ENCODE measurements at regions not wholly inside any gene's neighbourhood (a gene's known extent, or its start where the extent isn't known, plus 50 kb on each side); places are given as distances from the start of the nearest gene placed in this dataset.

DNA sequence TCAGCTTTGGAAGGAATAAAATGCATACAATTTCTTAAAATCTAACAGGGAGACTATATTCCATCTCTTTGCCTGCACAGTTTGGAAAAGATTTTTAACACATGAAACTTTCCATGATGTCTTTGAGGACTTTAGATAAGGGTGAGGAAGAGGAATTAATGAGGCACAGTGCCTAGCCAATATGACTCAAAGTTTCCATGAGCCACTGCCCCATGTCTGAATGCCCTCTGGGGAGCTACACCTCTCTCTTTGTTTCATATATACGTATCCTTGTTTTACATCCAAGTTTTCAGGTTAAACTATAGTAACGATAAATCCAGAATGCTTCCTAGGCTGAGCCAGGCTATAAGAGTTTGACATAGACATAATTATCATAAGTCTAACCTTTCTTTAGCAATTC lies 349.3 kb upstream of the TLE4 start:
- H3K36me3 ChIP-seq (ENCODE audit: control insufficient read depth, insufficient read depth, low read length): no peaks in the 10 kb centered on the region
- no peaks in the 10 kb centered on the region for H3K4me1 ChIP-seq (ENCODE audit: control insufficient read depth, insufficient read depth, low read length)

DNA sequence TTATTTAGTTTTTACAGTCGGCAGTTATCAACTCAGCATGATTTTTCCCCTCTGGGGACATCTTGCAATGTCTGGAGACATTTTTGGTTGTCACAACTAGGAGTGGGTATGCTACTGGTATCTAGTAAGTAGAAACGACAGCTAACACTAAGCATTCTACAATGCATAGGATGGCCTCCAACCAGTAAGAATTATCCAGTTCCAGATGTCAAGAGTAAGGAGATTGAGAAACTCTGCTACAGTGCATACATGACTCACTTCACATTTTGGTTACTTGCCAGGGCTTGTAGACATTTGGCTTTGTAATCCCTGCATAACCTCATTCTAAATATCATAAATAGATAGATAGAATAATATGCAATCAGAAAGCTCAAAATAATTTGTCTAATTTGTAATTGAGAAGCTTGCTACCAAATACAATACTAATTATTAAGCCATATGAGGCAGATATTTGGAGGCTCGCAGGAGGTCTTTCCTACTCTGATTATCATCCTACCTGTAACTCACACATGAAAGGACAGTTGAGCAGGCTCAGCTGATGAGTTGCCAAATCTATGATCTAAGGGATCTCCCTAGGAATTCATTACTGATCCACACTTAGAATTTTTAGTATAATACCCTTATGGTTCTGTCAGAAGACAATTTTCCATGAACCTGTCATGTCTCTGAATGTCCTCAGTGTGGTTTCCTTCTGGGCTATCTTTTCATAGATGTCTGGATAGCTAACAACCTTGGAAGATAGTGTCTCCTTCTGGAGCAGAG lies 346.9 kb upstream of the TLE4 start:
- H3K27ac ChIP-seq (ENCODE audit: low read depth, low read length): no peak overlapping the region
- H3K4me3 ChIP-seq (ENCODE audit: low read depth, low read length): no peak overlapping the region
- H3K4me1 ChIP-seq (ENCODE audit: control insufficient read depth, insufficient read depth, low read length): no peaks in the 10 kb centered on the region
- H3K9ac ChIP-seq (ENCODE audit: low read depth, low read length): no peak overlapping the region
- no peaks in the 10 kb centered on the region for H3K27me3 ChIP-seq (ENCODE audit: control insufficient read depth, insufficient read depth, low read length)
- no peaks in the 10 kb centered on the region for H3K36me3 ChIP-seq (ENCODE audit: control insufficient read depth, insufficient read depth, low read length)
- no peaks in the 10 kb centered on the region for H3K9me3 ChIP-seq (ENCODE audit: control insufficient read depth, insufficient read depth, low read length)

More for the DNA sequence above, 349.3 kb upstream of the TLE4 start:
- H3K27ac ChIP-seq (ENCODE audit: low read depth, low read length): no peak overlapping the region
- H3K4me3 ChIP-seq (ENCODE audit: low read depth, low read length): no peak overlapping the region
- no peak overlapping the region for H3K9ac ChIP-seq (ENCODE audit: low read depth, low read length)
- H3K9me3 ChIP-seq (ENCODE audit: control insufficient read depth, insufficient read depth, low read length): no peaks in the 10 kb centered on the region
- H3K27me3 ChIP-seq (ENCODE audit: control insufficient read depth, insufficient read depth, low read length): no peaks in the 10 kb centered on the region

DNA sequence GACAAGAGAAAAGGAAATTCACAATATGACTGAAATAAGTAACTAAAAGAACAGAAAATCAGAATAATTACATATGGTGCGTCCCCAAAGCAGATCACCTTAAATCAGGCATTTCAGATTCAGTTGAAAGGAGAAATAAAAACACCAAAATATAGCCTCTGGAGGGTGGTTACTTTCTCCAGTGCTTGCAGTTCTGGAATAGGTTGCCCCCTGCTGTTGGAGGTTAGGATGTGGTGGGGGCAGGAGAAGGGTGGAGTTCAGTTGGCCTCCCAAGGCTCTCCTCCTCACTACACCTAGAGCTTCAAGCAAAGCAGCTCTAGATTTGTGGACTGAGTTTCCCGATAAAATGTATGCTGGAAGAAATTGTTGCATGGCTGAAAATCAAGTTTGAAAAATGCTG lies 338.2 kb upstream of the TLE4 start:
- H3K4me3 ChIP-seq (ENCODE audit: low read depth, low read length): no peak overlapping the region
- H3K4me1 ChIP-seq (ENCODE audit: control insufficient read depth, insufficient read depth, low read length): peaks cover 1% of the 10 kb centered on the region; the same call in 1 of the 2 replicates
- H3K36me3 ChIP-seq (ENCODE audit: control insufficient read depth, insufficient read depth, low read length): no peaks in the 10 kb centered on the region
- H3K27me3 ChIP-seq (ENCODE audit: control insufficient read depth, insufficient read depth, low read length): no peaks in the 10 kb centered on the region
- H3K27ac ChIP-seq (ENCODE audit: low read depth, low read length): no peak overlapping the region
- H3K9ac ChIP-seq (ENCODE audit: low read depth, low read length): no peak overlapping the region
- H3K9me3 ChIP-seq (ENCODE audit: control insufficient read depth, insufficient read depth, low read length): no peaks in the 10 kb centered on the region

DNA sequence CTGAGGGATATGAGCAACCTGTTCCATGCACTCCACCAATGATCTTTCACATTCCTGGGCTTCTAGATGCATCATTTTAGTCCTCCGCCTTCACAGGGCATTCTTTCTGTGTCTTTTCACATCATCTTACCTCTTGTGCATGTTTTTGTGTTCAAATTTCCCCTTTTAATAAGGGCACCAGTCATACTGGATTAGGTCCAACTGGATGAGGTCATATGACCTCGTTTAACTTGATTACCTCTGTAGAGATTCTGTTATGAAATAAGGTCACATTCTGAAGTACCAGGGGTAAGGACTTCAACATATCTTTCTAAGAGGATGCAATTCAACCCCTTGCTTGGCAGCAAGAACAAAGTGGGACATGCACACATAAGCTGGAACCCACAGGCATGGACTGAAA lies 335.3 kb upstream of the TLE4 start:
- no peaks in the 10 kb centered on the region for H3K36me3 ChIP-seq (ENCODE audit: control insufficient read depth, insufficient read depth, low read length)
- H3K9me3 ChIP-seq (ENCODE audit: control insufficient read depth, insufficient read depth, low read length): no peaks in the 10 kb centered on the region
- H3K9ac ChIP-seq (ENCODE audit: low read depth, low read length): no peak overlapping the region
- H3K27me3 ChIP-seq (ENCODE audit: control insufficient read depth, insufficient read depth, low read length): no peaks in the 10 kb centered on the region
- H3K27ac ChIP-seq (ENCODE audit: low read depth, low read length): no peak overlapping the region
- peaks cover 24% of the 10 kb centered on the region for H3K4me1 ChIP-seq (ENCODE audit: control insufficient read depth, insufficient read depth, low read length)
- no peak overlapping the region for H3K4me3 ChIP-seq (ENCODE audit: low read depth, low read length)

DNA sequence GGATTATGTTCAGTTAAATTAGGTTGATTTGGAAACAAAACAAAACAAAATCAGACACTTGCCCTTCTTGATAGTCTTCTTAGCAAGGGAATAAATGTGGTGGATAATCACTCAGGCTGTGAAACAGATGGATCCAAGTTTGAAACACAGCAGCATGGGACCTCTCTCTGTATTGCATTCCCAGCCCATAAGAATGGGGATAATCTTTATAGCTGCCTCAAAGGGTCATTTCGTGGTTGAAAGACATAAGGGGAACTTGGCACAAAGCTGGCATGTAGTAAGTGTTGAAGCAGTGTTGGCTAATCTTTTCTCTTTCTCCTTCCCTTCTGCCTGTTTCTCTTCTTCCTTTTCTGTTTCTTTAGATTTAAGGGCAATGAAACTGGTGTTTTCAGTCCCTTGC lies 333.9 kb upstream of the TLE4 start:
- no peaks in the 10 kb centered on the region for H3K9me3 ChIP-seq (ENCODE audit: control insufficient read depth, insufficient read depth, low read length)
- H3K4me3 ChIP-seq (ENCODE audit: low read depth, low read length): no peak overlapping the region
- H3K4me1 ChIP-seq (ENCODE audit: control insufficient read depth, insufficient read depth, low read length): peaks cover 31% of the 10 kb centered on the region
- no peak overlapping the region for H3K9ac ChIP-seq (ENCODE audit: low read depth, low read length)
- H3K27me3 ChIP-seq (ENCODE audit: control insufficient read depth, insufficient read depth, low read length): no peaks in the 10 kb centered on the region
- no peak overlapping the region for H3K27ac ChIP-seq (ENCODE audit: low read depth, low read length)
- no peaks in the 10 kb centered on the region for H3K36me3 ChIP-seq (ENCODE audit: control insufficient read depth, insufficient read depth, low read length)

- no peaks in the 10 kb centered on the region for H3K27me3 ChIP-seq (ENCODE audit: control insufficient read depth, insufficient read depth, low read length)
- H3K27ac ChIP-seq (ENCODE audit: low read depth, low read length): no peak overlapping the region
- peak overlapping the region; percentile 24 for H3K4me3 ChIP-seq (ENCODE audit: low read depth, low read length)
- no peak overlapping the region for H3K9ac ChIP-seq (ENCODE audit: low read depth, low read length)
- peaks cover 41% of the 10 kb centered on the region for H3K4me1 ChIP-seq (ENCODE audit: control insufficient read depth, insufficient read depth, low read length)
- no peaks in the 10 kb centered on the region for H3K36me3 ChIP-seq (ENCODE audit: control insufficient read depth, insufficient read depth, low read length)
- H3K9me3 ChIP-seq (ENCODE audit: control insufficient read depth, insufficient read depth, low read length): no peaks in the 10 kb centered on the region
These were observed 331.0 kb upstream of the TLE4 start for GRCh38 chr9:79240774-79241173.

GRCh38 chr9:79242489-79242888 lies 329.3 kb upstream of the TLE4 start:
- Histone ChIP-seq H3K9me3 (ENCODE audit: control insufficient read depth, insufficient read depth, low read length) (no peaks in the 10 kb centered on the region), H3K36me3 (ENCODE audit: control insufficient read depth, insufficient read depth, low read length) (no peaks in the 10 kb centered on the region), H3K9ac (ENCODE audit: low read depth, low read length) (no peak overlapping the region), H3K27ac (ENCODE audit: low read depth, low read length) (no peak overlapping the region), H3K4me3 (ENCODE audit: low read depth, low read length) (no peak overlapping the region), H3K4me1 (ENCODE audit: control insufficient read depth, insufficient read depth, low read length) (peaks cover 52% of the 10 kb centered on the region), H3K27me3 (ENCODE audit: control insufficient read depth, insufficient read depth, low read length) (no peaks in the 10 kb centered on the region)

GRCh38 chr9:79246170-79246569 lies 325.6 kb upstream of the TLE4 start:
- no peaks in the 10 kb centered on the region for H3K27me3 ChIP-seq (ENCODE audit: control insufficient read depth, insufficient read depth, low read length)
- H3K9ac ChIP-seq (ENCODE audit: low read depth, low read length): no peak overlapping the region
- no peaks in the 10 kb centered on the region for H3K9me3 ChIP-seq (ENCODE audit: control insufficient read depth, insufficient read depth, low read length)
- no peak overlapping the region for H3K27ac ChIP-seq (ENCODE audit: low read depth, low read length)
- H3K36me3 ChIP-seq (ENCODE audit: control insufficient read depth, insufficient read depth, low read length): no peaks in the 10 kb centered on the region
- peaks cover 30% of the 10 kb centered on the region for H3K4me1 ChIP-seq (ENCODE audit: control insufficient read depth, insufficient read depth, low read length)
- H3K4me3 ChIP-seq (ENCODE audit: low read depth, low read length): no peak overlapping the region; the same call in 1 of the 2 replicates

- no peaks in the 10 kb centered on the region for H3K27me3 ChIP-seq (ENCODE audit: control insufficient read depth, insufficient read depth, low read length)
- no peaks in the 10 kb centered on the region for H3K36me3 ChIP-seq (ENCODE audit: control insufficient read depth, insufficient read depth, low read length)
- H3K4me1 ChIP-seq (ENCODE audit: control insufficient read depth, insufficient read depth, low read length): peaks cover 27% of the 10 kb centered on the region
- H3K9ac ChIP-seq (ENCODE audit: low read depth, low read length): no peak overlapping the region
- no peak overlapping the region for H3K4me3 ChIP-seq (ENCODE audit: low read depth, low read length)
- H3K27ac ChIP-seq (ENCODE audit: low read depth, low read length): no peak overlapping the region
- H3K9me3 ChIP-seq (ENCODE audit: control insufficient read depth, insufficient read depth, low read length): no peaks in the 10 kb centered on the region
These were observed 324.7 kb upstream of the TLE4 start for GRCh38 chr9:79247021-79247420.

DNA sequence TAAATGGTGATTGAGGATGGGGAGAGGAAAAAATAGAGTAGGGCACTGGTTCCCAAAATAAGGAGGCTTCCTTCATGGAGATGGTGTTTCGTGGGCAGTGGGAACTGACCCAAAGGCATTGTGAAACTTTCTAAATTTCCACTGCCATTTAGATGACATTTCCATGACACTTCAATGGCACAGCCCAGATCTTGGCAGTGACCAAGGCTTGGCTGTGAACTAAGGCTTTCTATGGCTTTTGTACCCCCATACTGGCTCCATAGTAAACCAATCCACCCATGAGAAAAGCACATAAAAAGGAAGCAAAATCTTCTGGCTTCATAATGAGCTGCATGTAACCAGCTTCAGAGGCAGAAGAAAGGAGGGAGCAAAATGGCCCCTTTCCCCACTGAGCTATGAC lies 321.0 kb upstream of the TLE4 start:
- no peak overlapping the region for H3K9ac ChIP-seq (ENCODE audit: low read depth, low read length)
- H3K27me3 ChIP-seq (ENCODE audit: control insufficient read depth, insufficient read depth, low read length): no peaks in the 10 kb centered on the region
- no peaks in the 10 kb centered on the region for H3K36me3 ChIP-seq (ENCODE audit: control insufficient read depth, insufficient read depth, low read length)
- no peak overlapping the region for H3K4me3 ChIP-seq (ENCODE audit: low read depth, low read length)
- no peaks in the 10 kb centered on the region for H3K9me3 ChIP-seq (ENCODE audit: control insufficient read depth, insufficient read depth, low read length)
- H3K27ac ChIP-seq (ENCODE audit: low read depth, low read length): no peak overlapping the region
- H3K4me1 ChIP-seq (ENCODE audit: control insufficient read depth, insufficient read depth, low read length): peaks cover 10% of the 10 kb centered on the region

DNA sequence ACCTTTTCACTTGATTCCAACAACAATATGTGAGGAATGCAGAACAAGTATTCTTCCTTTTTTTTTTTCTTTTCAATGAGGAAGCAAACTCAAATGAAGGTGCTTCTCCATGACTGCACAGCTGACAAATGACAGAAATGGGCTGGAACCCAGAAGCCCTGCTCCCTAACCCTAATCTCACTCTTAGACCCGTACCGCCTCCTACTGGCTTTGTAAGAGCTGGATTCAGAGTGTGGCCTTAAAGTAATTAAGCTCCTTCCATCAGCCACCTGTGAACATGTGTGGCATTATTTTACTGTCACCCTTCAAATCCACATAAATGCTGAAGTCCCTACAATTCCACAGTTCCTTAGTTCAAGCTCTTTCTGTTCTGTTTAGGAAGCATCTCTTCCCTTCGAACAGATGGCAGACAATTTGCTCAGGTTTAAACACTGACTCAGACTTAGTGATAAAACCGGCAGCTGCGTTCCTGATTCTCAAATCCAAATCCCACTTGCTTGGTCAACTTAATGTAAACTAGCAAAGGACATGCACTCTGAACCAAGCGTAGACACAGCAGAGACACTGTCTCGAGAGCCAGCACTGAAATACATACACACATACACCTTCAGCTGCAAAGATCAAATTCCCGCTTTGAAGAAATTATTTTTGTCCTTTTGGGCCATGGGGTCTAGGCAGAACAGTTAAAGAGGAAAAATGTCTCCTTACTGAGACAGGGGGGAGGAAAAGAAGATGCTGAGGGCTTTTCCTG lies 316.7 kb upstream of the TLE4 start:
- peaks cover 6% of the 10 kb centered on the region; the same call in 1 of the 2 replicates for H3K4me1 ChIP-seq (ENCODE audit: control insufficient read depth, insufficient read depth, low read length)
- H3K27me3 ChIP-seq (ENCODE audit: control insufficient read depth, insufficient read depth, low read length): no peaks in the 10 kb centered on the region

More for the DNA sequence above, 316.7 kb upstream of the TLE4 start:
- H3K27ac ChIP-seq (ENCODE audit: low read depth, low read length): no peak overlapping the region
- H3K36me3 ChIP-seq (ENCODE audit: control insufficient read depth, insufficient read depth, low read length): no peaks in the 10 kb centered on the region
- no peaks in the 10 kb centered on the region for H3K9me3 ChIP-seq (ENCODE audit: control insufficient read depth, insufficient read depth, low read length)
- H3K4me3 ChIP-seq (ENCODE audit: low read depth, low read length): no peak overlapping the region
- H3K9ac ChIP-seq (ENCODE audit: low read depth, low read length): no peak overlapping the region

Data from HUES48 (cell line).